HepG2 (cell line): ENCODE measurements at regions not wholly inside any gene's neighbourhood (a gene's known extent, or its start where the extent isn't known, plus 50 kb on each side); places are given as distances from the start of the nearest gene placed in this dataset.

Source experiments
- ATAC-seq: fragments of 200-7000 bp; cut with Tn5 transposase; 3 replicates; pipeline ENCODE4 v1.9.1; 2020; ENCODE audit warnings: mild to moderate bottlenecking, moderate library complexity
- BruUV-seq: library from RNA; stranded (reverse); fragments of 400-500 nt; replicated peaks from 2 replicates; lab custom pipeline; 2021; lab: Mats Ljungman, UMichigan
- CTCF ChIA-PET: fragments of 300-600 bp; formaldehyde crosslinking; extraction: SDS; loops from one replicate; lab custom pipeline; 2021; ENCODE audit warnings: low total read pairs, inconsistent platforms, low intra/inter-chr PET ratio; lab: Yijun Ruan, JAX
- POLR2A ChIA-PET: fragments of 350-600 bp; sonication (Branson Sonifier 250); formaldehyde crosslinking; loops from one replicate; lab custom pipeline; 2020; ENCODE audit warnings: antibody characterized with exemption, inconsistent platforms; lab: Yijun Ruan, JAX
- DNase-seq: peaks from one replicate; pipeline ENCODE4 v3.0.0-alpha.2; 2015; ENCODE audit warnings: low spot score
- FAIRE-seq: peaks from 3 replicates; lab custom pipeline; 2011; peaks lifted over from hg19 to GRCh38; lab: Jason Lieb, UNC
- H2AFZ ChIP-seq: one replicate; pipeline ENCODE4 v1.6.1; 2011; ENCODE audit warnings: low read length, inconsistent platforms
- H3K27ac ChIP-seq: fragments of 300-600 bp; 3 replicates; pipeline ENCODE4 v1.8.0; 2011; ENCODE audit warnings: mixed run types, mild to moderate bottlenecking, mixed read lengths, low read length, inconsistent platforms; ENCODE audit not compliant: insufficient read depth; ENCODE audit errors: extremely low read length
- H3K27me3 ChIP-seq, 2 experiments: fragments of 200-600 bp in 1 of 2; 2 replicates in 1 of 2; 3 replicates in 1 of 2; pipeline versions ENCODE4 v1.6.0 to v1.8.0; 2011; ENCODE audit warnings: low read length in 2 of 2, mild to moderate bottlenecking in 2 of 2, moderate library complexity in 2 of 2, inconsistent platforms in 1 of 2; ENCODE audit not compliant: insufficient read depth in 2 of 2, control insufficient read depth in 1 of 2
- H3K36me3 ChIP-seq, 2 experiments: fragments of 200-600 bp in 1 of 2; replicated peaks in 1 of 2; 2 replicates in 1 of 2; 3 replicates in 1 of 2; pipeline versions ENCODE4 v1.5.1 to v1.8.0; 2011; ENCODE audit warnings: low read length in 2 of 2, inconsistent platforms in 1 of 2; ENCODE audit not compliant: insufficient read depth in 2 of 2, control insufficient read depth in 1 of 2
- H3K4me1 ChIP-seq: 2 replicates; pipeline ENCODE4 v1.5.1; 2012; ENCODE audit warnings: low read length, inconsistent platforms; ENCODE audit not compliant: insufficient read depth
- H3K4me2 ChIP-seq: 2 replicates; pipeline ENCODE4 v1.6.0; 2011; ENCODE audit warnings: low read depth, low read length, inconsistent platforms
- H3K4me3 ChIP-seq, 3 experiments: fragments of 200-600 bp in 1 of 3; sonication (generic), shearing (Covaris generic) in 1 of 3; replicated peaks in 1 of 3; 2 replicates each; pipeline ENCODE4 v1.5.1; 2011 to 2016; ENCODE audit warnings: low read length in 3 of 3, inconsistent platforms in 2 of 3, low read depth in 2 of 3, mild to moderate bottlenecking in 2 of 3, control low read depth in 1 of 3, mixed read lengths in 1 of 3; ENCODE audit not compliant: insufficient read depth in 1 of 3
- H3K79me2 ChIP-seq: one replicate; pipeline ENCODE4 v1.6.1; 2011; ENCODE audit warnings: low read length, inconsistent platforms; ENCODE audit not compliant: insufficient read depth
- H3K9ac ChIP-seq: 2 replicates; pipeline ENCODE4 v1.6.0; 2011; ENCODE audit warnings: mild to moderate bottlenecking, low read depth, low read length, inconsistent platforms; ENCODE audit not compliant: insufficient read depth
- H3K9me3 ChIP-seq: 2 replicates; pipeline ENCODE4 v1.5.1; 2012; ENCODE audit warnings: mild to moderate bottlenecking, low read length
- H4K20me1 ChIP-seq: 2 replicates; pipeline ENCODE4 v1.6.0; 2011; ENCODE audit warnings: inconsistent platforms, mild to moderate bottlenecking, low read length, moderate library complexity; ENCODE audit not compliant: insufficient read depth
- CTCF ChIP-seq: sonication (generic); formaldehyde crosslinking; IDR thresholded peaks from 2 replicates; pipeline ENCODE4 v1.5.0; 2020; ENCODE audit warnings: mild to moderate bottlenecking, missing genetic modification reagents, moderate library complexity
- HES4 ChIP-seq: sonication (generic); formaldehyde crosslinking; IDR thresholded peaks from 2 replicates; pipeline ENCODE4 v1.9.0; 2021; ENCODE audit warnings: mild to moderate bottlenecking, missing genetic modification reagents, borderline replicate concordance
- MED8 ChIP-seq: sonication (generic); formaldehyde crosslinking; IDR thresholded peaks from 2 replicates; pipeline ENCODE4 v1.8.1; 2023; ENCODE audit warnings: mild to moderate bottlenecking, missing genetic modification reagents; ENCODE audit not compliant: insufficient replicate concordance
- SMC3 ChIP-seq: IDR thresholded peaks from 2 replicates; pipeline ENCODE4 v1.6.1; 2011; ENCODE audit warnings: low read length, improper control_type of control experiment
- SOX6 ChIP-seq, 2 experiments: fragments of 450-650 bp in 1 of 2; sonication (generic) in 1 of 2; formaldehyde crosslinking in 1 of 2; IDR thresholded peaks; 2 replicates each; pipeline versions ENCODE4 v1.4.0 to v1.6.1; 2017 to 2020; ENCODE audit warnings: antibody characterized with exemption in 1 of 2, mild to moderate bottlenecking in 1 of 2, missing genetic modification reagents in 1 of 2
- STAG1 ChIP-seq: sonication (generic); formaldehyde crosslinking; IDR thresholded peaks from 2 replicates; pipeline ENCODE4 v1.4.0; 2020; ENCODE audit warnings: missing genetic modification reagents
- STAT5B ChIP-seq: sonication (generic); formaldehyde crosslinking; IDR thresholded peaks from 2 replicates; pipeline ENCODE4 v1.4.0; 2020; ENCODE audit warnings: missing genetic modification reagents
- ZBTB21 ChIP-seq: sonication (generic); formaldehyde crosslinking; IDR thresholded peaks from 2 replicates; pipeline ENCODE4 v1.4.0; 2020; ENCODE audit warnings: missing genetic modification reagents
- ZNF607 ChIP-seq: sonication (generic); formaldehyde crosslinking; IDR thresholded peaks from 2 replicates; pipeline ENCODE4 v1.5.1; 2020; ENCODE audit warnings: missing genetic modification reagents, mild to moderate bottlenecking, borderline replicate concordance
- WGBS: methylation state at CpG from one replicate; pipeline ENCODE4 v1.1.6; 2017; ENCODE audit warnings: low lambda C conversion rate; 5-methylcytosine and 5-hydroxymethylcytosine counted together
- in situ Hi-C: cut with HindIII; loops from 2 replicates; pipeline ENCODE4 v1.10.0; 2017; ENCODE audit warnings: low pct_unique_long_range_greater_than_20kb; ENCODE audit not compliant: extremely low pct_ligation_motif_present
- intact Hi-C: fragments of 100-400 bp; cut with micrococcal nuclease; formaldehyde crosslinking; loops from one replicate; pipeline ENCODE4 v1.10.0; 2022; ENCODE audit not compliant: unreplicated experiment

- Histone ChIP-seq H3K36me3 (no peaks in the 10 kb centered on the region), H4K20me1 (no peaks in the 10 kb centered on the region), H3K27me3 (no peaks in the 10 kb centered on the region; a peak in 1 of 5 replicates), H3K79me2 (no peaks in the 10 kb centered on the region), H3K4me1 (no peaks in the 10 kb centered on the region), H3K4me2 (no peak overlapping the region), H3K4me3 (no peak overlapping the region), H3K9me3 (peaks cover 4% of the 10 kb centered on the region; the same call in 1 of the 2 replicates), H3K9ac (no peak overlapping the region), H3K27ac (no peak overlapping the region), H2AFZ (no peak overlapping the region)
- 4% methylated on average over 3 of the region's 3 CpGs for WGBS
- intact Hi-C loops (no loop called here), in situ Hi-C loops (no loop called here)
- ChIA-PET POLR2A (no interaction called here), CTCF (no interaction called here)
- FAIRE-seq (no peak), ATAC-seq (no peak; the same call in 2 of the 3 replicates), DNase-seq (no peak)
- no TSS peak for BruUV-seq
- TF ChIP-seq MED8 (CRISPR knock-in tag) (no peak), SMC3 (0 out of 2 replicates have a peak, but pooled peaks have one; percentile 36), STAG1 (CRISPR knock-in tag) (peak; percentile 67), ZNF607 (CRISPR knock-in tag) (no peak), HES4 (CRISPR knock-in tag) (no peak), CTCF (peak; percentile 60), ZBTB21 (CRISPR knock-in tag) (no peak), STAT5B (CRISPR knock-in tag) (no peak), SOX6 (IDR thresholded peaks at IDR 0.05) (no peak), SOX6 (CRISPR knock-in tag; IDR thresholded peaks at IDR 0.05) (no peak)
These were observed 213.7 kb downstream of the COPRS start for GRCh38 chr17:31645351-31645750.
